Muscle layer of colon (tissue), 2 donors: ENCODE measurements at regions not wholly inside any gene's neighbourhood (a gene's known extent, or its start where the extent isn't known, plus 50 kb on each side); places are given as distances from the start of the nearest gene placed in this dataset.

Experiments used
- H3K27ac ChIP-seq: one replicate; pipeline ENCODE4 v1.7.0; 2013; ENCODE audit warnings: low read depth, mild to moderate bottlenecking, low read length, moderate library complexity
- H3K27me3 ChIP-seq, 2 donors: one replicate each; pipeline ENCODE4 v1.7.0; 2013; ENCODE audit warnings: low read length in 2 of 2, mild to moderate bottlenecking in 2 of 2; ENCODE audit not compliant: insufficient read depth in 2 of 2, control insufficient read depth in 1 of 2
- H3K36me3 ChIP-seq: one replicate; pipeline ENCODE4 v1.7.0; 2013; ENCODE audit warnings: mild to moderate bottlenecking, low read length; ENCODE audit not compliant: insufficient read depth
- H3K4me1 ChIP-seq: one replicate; pipeline ENCODE4 v1.7.0; 2013; ENCODE audit warnings: mild to moderate bottlenecking, low read length; ENCODE audit not compliant: insufficient read depth
- H3K4me3 ChIP-seq, 2 donors: one replicate each; pipeline ENCODE4 v1.7.0; 2013; ENCODE audit warnings: low read length in 2 of 2, low read depth in 1 of 2, mild to moderate bottlenecking in 1 of 2, moderate library complexity in 1 of 2
- H3K9ac ChIP-seq: one replicate; pipeline ENCODE4 v1.7.0; 2013; ENCODE audit warnings: low read length
- H3K9me3 ChIP-seq: one replicate; pipeline ENCODE4 v1.7.0; 2013; ENCODE audit warnings: mild to moderate bottlenecking, low read length
- donor health status: abdominal sarcoma.
- donor health status: Adenocarcinoma of cecum.

DNA sequence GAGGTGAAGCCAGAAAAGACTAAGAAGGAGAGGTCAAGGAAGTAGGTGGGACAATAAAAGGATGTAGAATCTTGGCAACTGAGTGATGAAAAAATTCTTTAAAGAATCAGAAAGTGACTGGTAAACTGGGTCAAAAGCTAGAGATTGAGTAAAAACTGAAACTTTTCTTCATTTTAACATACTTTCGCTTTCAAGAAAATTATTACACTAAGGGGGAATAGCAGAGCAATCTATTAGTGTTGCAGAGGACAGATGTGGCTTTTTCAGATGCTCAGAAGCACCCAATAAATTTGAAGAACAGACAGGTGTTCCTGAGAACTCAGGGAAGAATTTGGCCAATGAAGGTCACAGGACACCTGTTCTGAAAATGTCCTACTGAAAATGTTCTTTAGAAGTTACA lies 805.4 kb upstream of the ALCAM start:
- Histone ChIP-seq H3K27me3 (no peaks in the 10 kb centered on the region), H3K4me3 (no peak overlapping the region), H3K27ac (no peak overlapping the region), H3K4me1 (no peaks in the 10 kb centered on the region), H3K36me3 (no peaks in the 10 kb centered on the region), H3K9ac (no peak overlapping the region), H3K9me3 (no peaks in the 10 kb centered on the region)

GRCh38 chr3:104564045-104564643 lies 802.6 kb upstream of the ALCAM start:
- Histone ChIP-seq H3K36me3 (no peaks in the 10 kb centered on the region), H3K27ac (no peak overlapping the region), H3K27me3 (no peaks in the 10 kb centered on the region), H3K4me1 (no peaks in the 10 kb centered on the region), H3K9me3 (no peaks in the 10 kb centered on the region), H3K4me3 (no peak overlapping the region), H3K9ac (no peak overlapping the region)

GRCh38 chr3:104566054-104566453 lies 800.7 kb upstream of the ALCAM start:
- Histone ChIP-seq H3K4me1 (no peaks in the 10 kb centered on the region), H3K27me3 (no peaks in the 10 kb centered on the region), H3K9me3 (no peaks in the 10 kb centered on the region)

DNA sequence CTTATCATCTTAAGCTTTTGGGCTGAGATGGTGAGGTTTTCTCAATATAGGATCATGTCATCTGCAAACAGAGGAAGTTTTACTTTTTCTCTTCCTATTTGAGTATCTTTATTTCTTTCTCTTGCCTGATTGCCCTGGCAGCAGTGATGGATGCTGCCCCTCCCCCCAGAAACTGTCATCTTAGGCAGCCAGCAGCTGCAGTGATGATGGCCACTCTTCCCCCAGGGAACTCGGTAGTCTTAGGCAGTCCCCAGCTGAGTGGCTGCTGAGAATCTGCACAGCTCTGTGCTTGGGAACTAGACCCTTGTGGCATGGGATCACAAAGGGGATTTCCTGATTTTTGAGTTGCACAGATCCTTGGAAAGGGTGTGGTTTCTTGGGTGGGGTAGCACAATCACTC lies 791.1 kb upstream of the ALCAM start:
- Histone ChIP-seq H3K36me3 (no peaks in the 10 kb centered on the region), H3K4me1 (no peaks in the 10 kb centered on the region), H3K4me3 (no peak overlapping the region), H3K27ac (no peak overlapping the region), H3K9ac (no peak overlapping the region), H3K9me3 (no peaks in the 10 kb centered on the region), H3K27me3 (no peaks in the 10 kb centered on the region)

More at GRCh38 chr3:104566054-104566453, 800.7 kb upstream of the ALCAM start:
- no peak overlapping the region for H3K9ac ChIP-seq
- H3K36me3 ChIP-seq, result no peaks in the 10 kb centered on the region
- no peak overlapping the region for H3K4me3 ChIP-seq
- no peak overlapping the region for H3K27ac ChIP-seq

- Histone ChIP-seq H3K36me3 (no peaks in the 10 kb centered on the region), H3K9me3 (no peaks in the 10 kb centered on the region), H3K27me3 (no peaks in the 10 kb centered on the region), H3K27ac (no peak overlapping the region), H3K9ac (no peak overlapping the region), H3K4me1 (no peaks in the 10 kb centered on the region), H3K4me3 (no peak overlapping the region)
These were observed 788.2 kb upstream of the ALCAM start for GRCh38 chr3:104578558-104578957.

DNA sequence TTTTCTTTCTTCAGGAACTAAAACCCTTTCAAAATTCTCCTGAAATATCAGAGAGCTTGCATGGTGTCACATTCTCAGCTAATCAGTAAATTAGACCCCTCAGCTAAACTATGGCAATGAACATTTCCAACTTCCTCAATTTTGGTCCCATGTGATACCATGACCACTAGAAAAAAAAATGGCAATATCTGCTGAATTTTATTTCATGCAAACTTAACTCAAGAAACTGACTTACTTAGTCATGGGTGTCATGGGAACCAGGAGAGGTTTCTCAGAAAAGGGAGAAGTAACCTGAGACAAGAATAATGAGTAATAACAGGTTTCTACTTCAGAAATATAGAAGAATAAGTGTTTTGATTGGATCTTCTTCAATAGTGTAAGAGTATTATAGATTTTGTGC lies 784.6 kb upstream of the ALCAM start:
- Histone ChIP-seq H3K27ac (no peak overlapping the region), H3K4me1 (no peaks in the 10 kb centered on the region), H3K9me3 (no peaks in the 10 kb centered on the region), H3K36me3 (no peaks in the 10 kb centered on the region), H3K27me3 (no peaks in the 10 kb centered on the region), H3K9ac (no peak overlapping the region), H3K4me3 (no peak overlapping the region)

DNA sequence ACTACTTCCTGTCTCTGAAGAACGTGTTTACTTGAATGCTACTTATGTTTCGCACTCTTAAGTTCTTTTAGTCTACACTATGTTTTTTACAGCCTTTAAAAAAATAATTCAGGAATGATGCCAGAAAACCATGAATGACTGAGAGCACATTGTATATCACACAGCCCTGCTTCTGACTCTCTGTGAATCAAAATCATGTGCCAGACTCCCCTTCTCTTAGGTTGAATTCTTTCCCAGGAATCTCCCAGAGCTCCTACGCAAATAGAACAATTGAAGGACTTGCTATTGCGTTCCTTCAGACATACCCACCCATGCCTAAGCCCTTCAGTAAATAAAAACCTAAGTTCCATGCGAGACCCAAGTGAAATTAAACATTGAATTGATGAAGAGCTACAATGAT lies 782.0 kb upstream of the ALCAM start:
- Histone ChIP-seq H3K27me3 (no peaks in the 10 kb centered on the region), H3K4me1 (no peaks in the 10 kb centered on the region), H3K9ac (no peak overlapping the region), H3K27ac (no peak overlapping the region), H3K36me3 (no peaks in the 10 kb centered on the region), H3K4me3 (no peak overlapping the region), H3K9me3 (no peaks in the 10 kb centered on the region)

DNA sequence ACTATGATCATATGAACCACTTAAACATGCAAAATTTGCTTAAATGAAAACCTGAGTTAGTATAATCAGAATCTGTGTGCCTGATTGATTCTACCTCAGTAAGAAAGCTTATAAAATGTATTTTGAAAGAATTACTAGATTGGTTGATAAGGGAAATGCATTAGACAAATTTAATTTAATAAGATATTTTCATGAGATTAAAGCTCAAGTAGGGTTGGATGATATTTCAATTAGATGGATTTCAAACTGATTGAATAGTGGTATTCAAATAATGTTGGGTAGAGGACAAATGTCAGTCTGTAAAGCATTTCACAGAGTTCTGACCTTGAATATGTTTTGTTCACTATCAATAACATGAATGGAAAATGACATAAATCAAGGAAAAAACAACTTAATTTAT lies 780.4 kb upstream of the ALCAM start:
- H3K27ac ChIP-seq, result no peak overlapping the region
- no peaks in the 10 kb centered on the region for H3K27me3 ChIP-seq
- H3K4me3 ChIP-seq, result no peak overlapping the region
- no peak overlapping the region for H3K9ac ChIP-seq
- H3K4me1 ChIP-seq, result no peaks in the 10 kb centered on the region
- no peaks in the 10 kb centered on the region for H3K9me3 ChIP-seq
- H3K36me3 ChIP-seq, result no peaks in the 10 kb centered on the region

GRCh38 chr3:104588442-104588841 lies 778.3 kb upstream of the ALCAM start:
- Histone ChIP-seq H3K9me3 (no peaks in the 10 kb centered on the region), H3K9ac (no peak overlapping the region), H3K4me3 (no peak overlapping the region), H3K36me3 (no peaks in the 10 kb centered on the region), H3K4me1 (no peaks in the 10 kb centered on the region), H3K27ac (no peak overlapping the region), H3K27me3 (no peaks in the 10 kb centered on the region)

GRCh38 chr3:104591776-104592175 lies 774.9 kb upstream of the ALCAM start:
- no peaks in the 10 kb centered on the region for H3K4me1 ChIP-seq
- H3K27me3 ChIP-seq, result no peaks in the 10 kb centered on the region
- no peaks in the 10 kb centered on the region for H3K36me3 ChIP-seq

GRCh38 chr3:104594491-104594890 lies 772.2 kb upstream of the ALCAM start:
- no peaks in the 10 kb centered on the region for H3K9me3 ChIP-seq
- no peaks in the 10 kb centered on the region for H3K36me3 ChIP-seq
- H3K27me3 ChIP-seq, result no peaks in the 10 kb centered on the region
- no peak overlapping the region for H3K9ac ChIP-seq
- H3K4me1 ChIP-seq, result no peaks in the 10 kb centered on the region
- H3K4me3 ChIP-seq, result no peak overlapping the region
- no peak overlapping the region for H3K27ac ChIP-seq

More at GRCh38 chr3:104591776-104592175, 774.9 kb upstream of the ALCAM start:
- Histone ChIP-seq H3K4me3 (no peak overlapping the region), H3K27ac (no peak overlapping the region), H3K9me3 (no peaks in the 10 kb centered on the region), H3K9ac (no peak overlapping the region)

GRCh38 chr3:104596054-104596453 lies 770.7 kb upstream of the ALCAM start:
- Histone ChIP-seq H3K4me3 (no peak overlapping the region), H3K9ac (no peak overlapping the region), H3K27ac (no peak overlapping the region), H3K4me1 (no peaks in the 10 kb centered on the region), H3K27me3 (no peaks in the 10 kb centered on the region), H3K9me3 (no peaks in the 10 kb centered on the region), H3K36me3 (no peaks in the 10 kb centered on the region)
